HPDE6-E6E7 (cell line): ENCODE measurements at regions not wholly inside any gene's neighbourhood (a gene's known extent, or its start where the extent isn't known, plus 50 kb on each side); places are given as distances from the start of the nearest gene placed in this dataset.

ENCODE experiments used
- DNase-seq: peaks from one replicate; pipeline ENCODE4 v3.0.0; 2011; ENCODE audit warnings: missing footprints; ENCODE audit errors: extremely low spot score

- no peak for DNase-seq
Measured at GRCh38 chr3:127399154-127399553, 111.3 kb upstream of the PRR20G start.

DNA sequence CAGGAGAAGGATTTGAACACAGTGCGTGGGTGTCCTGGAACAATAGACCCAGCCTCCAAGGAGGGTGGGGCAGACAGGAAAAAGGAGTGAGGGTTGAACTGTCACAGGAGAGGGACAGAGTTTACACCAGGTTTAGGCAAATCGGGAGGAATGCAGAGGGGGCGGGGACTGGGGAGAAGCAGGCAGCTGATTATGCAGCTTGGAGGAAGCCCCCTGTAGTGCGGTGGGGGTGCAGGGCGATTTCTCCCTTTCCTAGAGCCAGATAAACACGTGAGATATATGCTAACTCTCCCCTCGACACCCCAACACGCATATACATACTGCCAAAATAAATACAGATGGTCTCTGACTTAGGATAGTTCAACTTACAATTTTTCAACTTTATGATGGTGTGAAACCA, 108.6 kb upstream of the PRR20G start:
- DNase-seq = no peak

GRCh38 chr3:127395663-127396355, 108.0 kb upstream of the PRR20G start:
- no peak for DNase-seq

GRCh38 chr3:127394984-127395662, 107.3 kb upstream of the PRR20G start:
- no peak for DNase-seq

GRCh38 chr3:127394031-127394430, 106.2 kb upstream of the PRR20G start:
- DNase-seq = no peak

- no peak for DNase-seq
Measured at GRCh38 chr3:127393131-127393820, 105.4 kb upstream of the PRR20G start.

DNA sequence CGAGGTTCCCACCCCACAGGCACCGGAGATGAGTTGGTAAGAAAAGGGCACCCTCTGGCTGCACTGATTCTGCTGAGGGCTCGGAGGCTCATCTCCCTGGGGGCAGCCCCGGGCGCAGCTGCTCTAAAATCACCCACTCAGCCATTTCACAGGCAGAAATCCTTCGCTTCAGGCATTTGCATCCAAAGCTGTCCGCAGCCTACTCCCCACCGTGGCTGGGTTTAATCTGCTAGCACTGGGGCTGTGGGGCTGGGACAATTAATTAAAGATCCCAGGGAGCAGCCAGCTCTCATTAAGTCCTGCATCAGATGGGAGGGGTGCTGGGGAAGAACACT, 104.3 kb upstream of the PRR20G start:
- DNase-seq = no peak

DNA sequence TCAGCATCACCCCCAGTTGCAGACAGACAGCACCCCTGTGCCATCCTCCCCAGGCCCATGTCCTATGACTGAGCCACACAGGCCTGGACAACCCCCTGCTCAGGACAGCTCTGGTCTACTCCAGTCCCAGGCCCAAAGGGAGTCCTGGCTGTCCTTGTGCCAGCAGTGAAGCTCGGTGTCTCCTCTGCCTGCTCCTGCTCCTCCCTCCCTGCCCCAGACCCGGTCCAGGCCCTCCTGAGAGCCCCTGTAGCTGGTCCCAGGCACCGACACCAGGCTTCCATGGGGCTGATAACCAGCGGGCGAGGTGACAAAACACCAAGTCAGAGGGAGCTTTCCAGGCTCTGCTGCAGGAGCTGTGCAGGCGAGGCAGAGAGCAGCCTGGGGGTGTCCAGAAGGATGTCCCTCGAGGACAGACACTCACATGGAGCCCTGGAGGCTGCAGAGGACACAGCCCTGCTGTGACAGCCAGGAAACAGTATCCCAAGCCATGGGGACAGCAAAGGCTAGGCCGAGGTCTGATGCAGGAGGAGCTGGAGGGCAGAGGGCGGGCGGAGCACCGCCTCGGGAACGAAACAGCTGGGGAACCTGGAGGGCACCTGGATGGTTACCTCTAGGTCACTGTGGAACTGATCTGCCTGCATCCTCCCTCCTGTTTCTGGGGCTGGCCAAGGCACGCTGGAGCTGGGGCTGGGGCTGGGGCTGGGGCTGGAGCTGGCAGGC, 103.8 kb upstream of the PRR20G start:
- no peak for DNase-seq

DNA sequence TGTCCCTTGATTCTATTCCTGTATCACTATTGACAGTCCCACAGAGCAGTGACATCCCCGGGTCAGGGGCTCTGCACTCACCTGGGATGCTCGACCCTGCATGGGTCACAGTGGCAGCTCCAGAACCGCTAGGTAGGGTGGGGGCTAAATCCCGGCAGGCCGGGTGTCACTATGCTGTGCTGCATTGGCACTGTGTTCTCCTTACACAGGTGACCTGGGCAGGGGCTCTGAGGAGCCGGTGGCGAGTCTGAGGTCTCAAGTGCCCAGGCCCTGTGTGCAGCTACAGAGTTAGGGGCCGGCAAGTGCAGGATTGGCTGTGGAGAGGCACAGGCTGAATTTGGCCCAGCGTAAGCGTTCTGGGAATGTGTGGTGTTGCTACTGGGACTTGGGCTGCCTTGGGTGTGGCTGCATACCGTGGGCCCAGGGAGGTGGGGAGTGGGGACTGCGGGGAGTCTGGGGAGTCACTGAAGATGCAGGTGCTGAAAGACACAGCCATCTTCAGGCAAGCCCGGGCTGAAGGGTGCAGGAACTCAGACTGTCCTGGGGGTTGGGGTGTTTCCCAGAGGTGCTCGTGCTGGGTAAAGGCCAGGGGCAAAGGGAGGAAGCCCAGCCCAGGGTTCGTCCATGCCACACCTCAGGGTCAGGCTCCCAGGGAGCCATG, 102.6 kb upstream of the PRR20G start:
- DNase-seq = no peak

GRCh38 chr3:127389913-127390312, 102.1 kb upstream of the PRR20G start:
- DNase-seq = no peak

DNA sequence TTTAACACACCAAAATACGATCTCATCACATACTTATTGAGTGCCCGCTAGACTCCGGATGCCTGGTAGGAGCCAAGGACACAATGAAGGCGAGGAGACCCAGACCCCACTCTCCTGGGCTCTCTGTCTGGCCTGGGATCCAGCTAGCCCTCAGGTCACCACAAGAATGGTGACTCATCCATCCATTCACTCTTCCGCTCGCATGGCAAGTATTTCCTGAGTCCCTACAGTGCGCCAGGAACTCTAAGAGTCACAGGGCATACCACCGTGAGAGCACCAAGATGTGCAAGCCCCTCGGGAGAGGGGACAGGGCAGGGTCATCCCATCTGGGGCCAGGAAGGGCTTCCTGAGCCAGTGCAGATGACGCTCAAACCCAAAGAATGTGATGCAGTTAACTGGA, 101.6 kb upstream of the PRR20G start:
- no peak for DNase-seq

- no peak for DNase-seq
Measured at GRCh38 chr3:127388427-127388826, 100.6 kb upstream of the PRR20G start.

DNA sequence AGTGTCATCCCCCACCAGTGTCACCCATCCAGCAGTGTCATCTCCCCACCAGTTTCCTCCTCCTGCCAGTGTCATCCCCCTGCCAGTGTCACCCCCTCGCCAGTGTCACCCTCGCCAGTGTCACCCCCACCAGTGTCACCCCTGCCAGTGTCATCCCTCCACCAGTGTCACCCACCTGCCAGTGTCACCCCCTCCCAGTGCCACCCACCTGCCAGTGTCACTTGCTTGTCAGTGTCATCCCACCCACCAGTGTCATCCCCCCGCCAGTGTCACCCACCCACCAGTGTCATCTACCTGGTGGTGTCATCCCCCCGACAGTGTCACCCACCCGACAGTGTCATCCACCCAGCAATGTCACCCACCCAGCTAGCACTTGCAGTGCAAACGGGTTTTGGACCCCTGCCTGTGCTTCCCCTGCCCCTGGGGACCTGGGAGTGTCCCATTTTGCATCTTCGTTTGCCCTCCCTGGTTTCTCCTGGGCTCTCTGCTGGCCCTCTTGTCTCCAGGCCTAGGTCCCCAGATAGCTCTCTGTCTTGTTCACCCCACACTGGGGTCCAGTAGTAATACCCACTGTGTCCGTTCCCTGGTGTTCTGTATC, 99.8 kb upstream of the PRR20G start:
- no peak for DNase-seq

DNA sequence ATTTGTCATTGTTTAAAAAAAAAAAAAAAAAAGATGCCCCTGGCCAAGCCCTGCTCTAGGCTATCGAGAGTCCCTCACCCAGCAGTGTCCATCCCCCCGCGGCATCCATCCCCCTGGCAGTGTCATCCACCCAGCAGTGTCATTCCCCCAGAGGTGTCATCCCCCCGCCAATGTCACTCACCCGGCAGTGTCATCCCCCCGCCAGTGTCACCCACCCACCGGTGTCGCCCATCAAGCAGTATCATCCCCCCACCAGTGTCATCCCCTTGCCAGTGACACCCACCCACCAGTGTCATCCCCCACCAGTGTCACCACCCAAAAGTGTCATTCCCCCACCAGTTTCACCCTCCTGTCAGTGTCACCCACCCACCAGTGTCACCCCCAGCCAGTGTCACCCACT, 99.3 kb upstream of the PRR20G start:
- DNase-seq = no peak

DNA sequence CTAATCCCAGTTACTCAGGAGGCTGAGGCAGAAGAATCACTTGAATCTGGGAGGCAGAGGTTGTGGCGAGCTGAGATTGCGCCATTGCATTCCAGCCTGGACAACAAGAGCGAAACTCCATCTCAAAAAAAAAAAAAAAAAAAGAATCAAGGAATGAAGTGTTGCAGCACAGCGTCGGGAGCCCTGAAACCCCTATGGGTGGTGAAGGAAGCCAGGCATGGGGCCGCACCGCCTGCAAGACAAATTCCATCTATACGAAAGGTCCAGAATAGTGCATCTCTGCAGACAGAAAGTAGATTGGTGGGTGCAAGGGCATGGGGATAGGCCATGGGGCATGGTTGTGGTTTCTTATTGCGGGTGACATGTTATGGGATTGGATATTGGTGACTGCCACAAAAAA, 98.6 kb upstream of the PRR20G start:
- DNase-seq = no peak

GRCh38 chr3:127385540-127385870, 97.7 kb upstream of the PRR20G start:
- no peak for DNase-seq

DNA sequence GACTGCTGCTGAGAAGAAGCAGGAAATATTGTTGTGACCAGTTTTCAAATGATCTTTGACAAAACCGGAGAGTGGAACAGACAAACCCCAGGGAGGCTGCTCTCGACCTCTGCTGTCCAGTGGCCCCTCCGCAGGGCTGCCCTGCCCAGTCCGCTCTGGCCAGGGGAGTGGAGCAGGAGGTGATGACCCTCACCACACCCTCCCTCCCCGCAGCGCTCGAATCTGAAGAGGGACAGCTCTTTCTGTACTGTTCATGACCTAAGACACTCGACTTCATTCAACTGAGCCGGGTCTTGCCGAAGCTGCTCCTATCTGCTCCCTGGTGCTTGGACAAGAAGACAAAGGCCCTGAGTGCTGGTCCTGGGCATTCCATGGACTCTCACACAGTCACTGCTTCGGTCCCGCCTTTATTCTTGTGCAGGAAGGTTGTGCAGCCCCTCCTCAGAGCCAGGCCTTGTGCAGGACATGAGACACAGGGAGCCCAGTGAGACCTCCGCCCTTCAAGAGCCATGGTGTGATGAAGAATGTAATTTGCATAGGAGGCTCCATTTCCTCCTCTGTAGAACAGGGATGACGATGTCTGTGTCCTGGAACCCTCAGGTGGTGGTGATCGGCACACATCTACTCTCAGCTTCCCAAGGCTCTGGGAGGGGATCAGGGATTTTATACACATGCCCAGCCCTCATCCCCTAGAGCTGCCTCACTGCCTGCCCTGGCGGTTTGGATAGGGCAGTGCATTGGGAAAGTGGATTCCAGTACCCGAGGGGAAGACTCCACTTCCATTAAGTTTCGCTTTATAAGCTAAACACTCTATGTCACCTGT, 97.1 kb upstream of the PRR20G start:
- DNase-seq = no peak

DNA sequence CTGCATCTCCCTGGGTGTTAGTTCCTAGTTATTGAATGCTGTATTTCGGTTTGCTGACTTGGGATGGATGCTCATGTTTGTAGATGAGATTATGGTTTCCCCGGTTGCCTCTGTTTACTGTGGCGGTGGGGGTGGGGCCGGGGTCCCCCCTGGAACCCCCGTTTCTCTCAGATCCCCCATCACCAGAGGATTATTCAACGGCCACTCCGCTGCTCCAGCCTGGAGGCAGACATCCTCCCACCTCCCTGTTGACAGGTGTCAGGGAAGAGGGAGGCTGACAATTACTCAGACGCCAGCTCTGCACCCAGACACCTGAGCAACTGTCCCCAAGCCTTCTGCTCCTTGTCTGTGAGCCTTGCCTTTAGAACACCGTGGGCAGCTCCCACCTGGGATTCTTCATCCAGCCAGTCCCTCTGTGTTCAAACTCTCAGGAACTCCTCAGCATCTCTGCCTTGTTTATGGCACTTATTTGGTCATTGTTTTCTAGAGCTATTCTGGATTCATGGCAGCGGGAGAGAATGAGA, 95.9 kb upstream of the PRR20G start:
- DNase-seq = no peak

GRCh38 chr3:127377801-127378655, 90.2 kb upstream of the PRR20G start:
- DNase-seq = no peak
